Caco-2 (cell line): ENCODE measurements at regions not wholly inside any gene's neighbourhood (a gene's known extent, or its start where the extent isn't known, plus 50 kb on each side); places are given as distances from the start of the nearest gene placed in this dataset.

ENCODE experiments used
- BruUV-seq: library from RNA; stranded (reverse); fragments of 400-500 nt; replicated peaks from 2 replicates; lab custom pipeline; 2021; lab: Mats Ljungman, UMichigan
- CTCF ChIA-PET: fragments of 300-600 bp; sonication (Branson Sonifier 250); formaldehyde crosslinking; loops from one replicate; lab custom pipeline; 2022; ENCODE audit warnings: antibody characterized with exemption; lab: Charles Lee
- POLR2A ChIA-PET: fragments of 300-600 bp; sonication (Branson Sonifier 250); formaldehyde crosslinking; loops from one replicate; lab custom pipeline; 2022; ENCODE audit warnings: antibody characterized with exemption; lab: Charles Lee
- DNase-seq, 2 experiments: peaks; one replicate each; pipeline versions ENCODE4 v3.0.0 to v3.0.0-alpha.2; 2020 to 2022
- H3K27me3 ChIP-seq: replicated peaks from 2 replicates; pipeline ENCODE4 v1.6.0; 2011; ENCODE audit warnings: low read length; ENCODE audit not compliant: control insufficient read depth, insufficient read depth
- H3K36me3 ChIP-seq: 2 replicates; pipeline ENCODE4 v1.5.1; 2011; ENCODE audit warnings: low read length; ENCODE audit not compliant: control insufficient read depth, insufficient read depth
- H3K4me1 ChIP-seq: fragments of 250-450 bp; sonication (Bioruptor Pico); 2 replicates; pipeline ENCODE4 v1.5.1; 2020; ENCODE audit warnings: mild to moderate bottlenecking
- H3K4me3 ChIP-seq: 2 replicates; pipeline ENCODE4 v1.5.1; 2011; ENCODE audit warnings: low read depth, mild to moderate bottlenecking, control low read depth, low read length
- H3K9me3 ChIP-seq: fragments of 250-450 bp; sonication (Bioruptor Pico); 2 replicates; pipeline ENCODE4 v1.5.1; 2020; ENCODE audit warnings: mild to moderate bottlenecking, moderate library complexity
- H3K27ac Mint-ChIP-seq: one replicate; pipeline ENCODE4 v1.8.0; 2022; ENCODE audit warnings: mixed read lengths; ENCODE audit not compliant: unreplicated experiment
- H3K27me3 Mint-ChIP-seq: one replicate; pipeline ENCODE4 v1.8.0; 2022; ENCODE audit warnings: mixed read lengths; ENCODE audit not compliant: insufficient read depth, unreplicated experiment
- H3K36me3 Mint-ChIP-seq: one replicate; pipeline ENCODE4 v1.8.0; 2022; ENCODE audit warnings: mild to moderate bottlenecking, mixed read lengths; ENCODE audit not compliant: insufficient read depth, unreplicated experiment
- H3K4me1 Mint-ChIP-seq: one replicate; pipeline ENCODE4 v1.8.0; 2022; ENCODE audit warnings: low read depth, mixed read lengths; ENCODE audit not compliant: unreplicated experiment
- H3K4me3 Mint-ChIP-seq: one replicate; pipeline ENCODE4 v1.8.0; 2022; ENCODE audit warnings: mild to moderate bottlenecking, moderate library complexity, mixed read lengths; ENCODE audit not compliant: unreplicated experiment
- H3K9me3 Mint-ChIP-seq: one replicate; pipeline ENCODE4 v1.8.0; 2022; ENCODE audit warnings: mixed read lengths; ENCODE audit not compliant: unreplicated experiment
- CTCF ChIP-seq, 2 experiments: fragments of 200-600 bp in 1 of 2; IDR thresholded peaks; 1 replicate in 1 of 2; 2 replicates in 1 of 2; pipeline versions ENCODE4 v1.5.1 to v1.8.0; 2011 to 2022; ENCODE audit warnings: antibody characterized with exemption in 1 of 2, control low read depth in 1 of 2, inconsistent platforms in 1 of 2, low read depth in 1 of 2, low read length in 1 of 2, mild to moderate bottlenecking in 1 of 2, moderate library complexity in 1 of 2; ENCODE audit not compliant: insufficient read depth in 1 of 2, severe bottlenecking in 1 of 2, unreplicated experiment in 1 of 2
- intact Hi-C: fragments of 100-400 bp; cut with micrococcal nuclease; formaldehyde crosslinking; loops from one replicate; pipeline ENCODE4 v1.10.0; 2022; ENCODE audit not compliant: unreplicated experiment

GRCh38 chr4:156100651-156101050 is 147.0 kb upstream of the CTSO start:
- Mint-ChIP-seq H3K27me3 (peaks cover 13% of the 10 kb centered on the region), H3K4me3 (no peak overlapping the region), H3K9me3 (no peaks in the 10 kb centered on the region), H3K4me1 (no peaks in the 10 kb centered on the region), H3K36me3 (no peaks in the 10 kb centered on the region), H3K27ac (no peak overlapping the region)
- no peaks in the 10 kb centered on the region for H3K36me3 ChIP-seq
- intact Hi-C loops = no loop called here
- no peak for TF ChIP-seq CTCF (IDR thresholded peaks at IDR 0.05; ENCODE audit: insufficient read depth in 1 of 2, low read depth in 1 of 2, low read length in 1 of 2, severe bottlenecking in 1 of 2, unreplicated experiment in 1 of 2)
- H3K9me3 ChIP-seq = no peaks in the 10 kb centered on the region
- no peak for DNase-seq
- POLR2A ChIA-PET = no interaction called here
- CTCF ChIA-PET = no interaction called here
- H3K4me1 ChIP-seq = no peaks in the 10 kb centered on the region
- no peak overlapping the region for H3K4me3 ChIP-seq
- BruUV-seq = no TSS peak
- H3K27me3 ChIP-seq = no peaks in the 10 kb centered on the region

GRCh38 chr4:156098805-156099204 is 145.1 kb upstream of the CTSO start:
- no peaks in the 10 kb centered on the region for H3K36me3 Mint-ChIP-seq
- H3K27me3 ChIP-seq = no peaks in the 10 kb centered on the region
- H3K9me3 ChIP-seq = no peaks in the 10 kb centered on the region
- intact Hi-C loops = no loop called here
- H3K4me3 Mint-ChIP-seq = no peak overlapping the region
- no peaks in the 10 kb centered on the region for H3K4me1 ChIP-seq
- H3K27ac Mint-ChIP-seq = no peak overlapping the region
- H3K4me3 ChIP-seq = no peak overlapping the region
- peaks cover 13% of the 10 kb centered on the region for H3K27me3 Mint-ChIP-seq
- no peak for TF ChIP-seq CTCF (IDR thresholded peaks at IDR 0.05; ENCODE audit: insufficient read depth in 1 of 2, low read depth in 1 of 2, low read length in 1 of 2, severe bottlenecking in 1 of 2, unreplicated experiment in 1 of 2)
- ChIA-PET POLR2A (no interaction called here), CTCF (no interaction called here)
- no peak for DNase-seq
- H3K4me1 Mint-ChIP-seq = no peaks in the 10 kb centered on the region
- H3K9me3 Mint-ChIP-seq = no peaks in the 10 kb centered on the region
- H3K36me3 ChIP-seq = no peaks in the 10 kb centered on the region
- no TSS peak for BruUV-seq

GRCh38 chr4:156085100-156085499 is 131.4 kb upstream of the CTSO start:
- no peak for TF ChIP-seq CTCF (IDR thresholded peaks at IDR 0.05; ENCODE audit: insufficient read depth in 1 of 2, low read depth in 1 of 2, low read length in 1 of 2, severe bottlenecking in 1 of 2, unreplicated experiment in 1 of 2)
- no peaks in the 10 kb centered on the region for H3K9me3 ChIP-seq
- no peak overlapping the region for H3K4me3 Mint-ChIP-seq
- ChIA-PET CTCF (no interaction called here), POLR2A (no interaction called here)
- H3K4me1 ChIP-seq = no peaks in the 10 kb centered on the region
- H3K27me3 ChIP-seq = no peaks in the 10 kb centered on the region
- no peak overlapping the region for H3K4me3 ChIP-seq
- no TSS peak for BruUV-seq
- no peaks in the 10 kb centered on the region for H3K36me3 ChIP-seq
- no peak overlapping the region for H3K27ac Mint-ChIP-seq
- intact Hi-C loops = no loop called here
- H3K4me1 Mint-ChIP-seq = peaks cover 6% of the 10 kb centered on the region
- no peaks in the 10 kb centered on the region for H3K36me3 Mint-ChIP-seq
- H3K27me3 Mint-ChIP-seq = no peaks in the 10 kb centered on the region
- no peak for DNase-seq
- no peaks in the 10 kb centered on the region for H3K9me3 Mint-ChIP-seq
